NCI-H82 treated with DMSO at 0.1 percent for 48 hours (cell line): ENCODE measurements at regions not wholly inside any gene's neighbourhood (a gene's known extent, or its start where the extent isn't known, plus 50 kb on each side); places are given as distances from the start of the nearest gene placed in this dataset.
"Not testable (repeated sequence)": the region's sequence is repeated elsewhere in the genome, so short reads cannot be mapped to it uniquely, and the experiment has no call there.

ENCODE experiments used
- DNase-seq: peaks from one replicate; lab custom pipeline; 2025; ENCODE audit not compliant: unreplicated experiment; lab: John Stamatoyannopoulos, UW

DNA sequence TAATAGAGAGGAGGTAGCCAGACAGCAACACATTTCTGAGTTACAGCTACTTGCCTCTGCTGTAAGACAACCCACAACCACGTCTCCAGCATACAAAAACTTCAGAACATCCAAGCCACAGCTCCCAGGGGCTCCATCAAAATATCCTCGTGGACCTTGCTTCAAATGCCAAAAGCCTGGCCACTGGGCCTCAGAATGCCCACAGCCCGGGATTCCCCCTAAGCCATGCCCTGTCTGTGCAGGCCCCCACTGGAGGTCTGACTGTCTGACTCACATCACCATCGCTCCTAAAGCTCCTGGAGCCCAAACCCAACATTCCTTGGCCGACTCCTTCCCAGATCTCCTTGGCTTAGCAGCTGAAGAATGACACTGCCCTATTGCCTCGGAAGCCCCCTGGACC lies 186.6 kb upstream of the MAGEB16 start:
- not testable (repeated sequence) for DNase-seq

DNA sequence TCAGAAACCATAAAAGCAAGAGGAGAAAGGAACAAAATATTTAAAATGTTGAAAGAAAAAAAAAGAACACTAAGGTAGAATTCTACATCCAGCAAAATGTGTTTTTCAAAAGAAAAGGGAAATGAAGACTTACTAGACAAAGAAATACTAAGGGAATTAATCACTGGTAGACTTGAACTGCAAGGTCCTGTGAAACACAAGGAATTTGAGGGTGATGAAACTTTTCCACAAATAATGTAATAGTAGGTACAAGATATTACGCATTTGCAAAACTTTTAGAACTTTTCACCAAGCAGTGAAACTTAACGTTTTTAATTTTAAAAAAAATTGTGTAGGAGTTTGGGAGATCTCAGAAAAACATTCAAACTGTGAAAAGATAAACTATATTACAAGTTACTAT lies 180.3 kb upstream of the MAGEB16 start:
- no peak for DNase-seq

DNA sequence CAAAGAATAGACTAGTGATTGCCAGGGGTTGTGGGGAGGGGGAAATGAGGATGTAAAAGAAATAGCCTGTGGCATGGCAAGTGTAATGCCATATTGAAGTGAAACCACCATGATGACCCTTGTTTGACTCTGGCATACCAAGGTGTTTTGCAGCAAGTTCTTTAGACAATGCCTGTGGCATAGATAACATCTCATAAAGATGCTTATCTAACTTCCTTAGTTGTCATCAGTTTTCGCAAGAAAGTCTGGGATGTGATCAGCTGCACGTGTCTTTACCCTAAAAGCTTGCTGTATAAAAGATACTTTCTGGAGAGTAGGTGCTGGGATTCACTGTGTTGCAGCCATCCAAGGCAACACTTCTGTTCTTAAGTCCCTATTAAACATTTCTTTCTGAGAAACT lies 176.1 kb upstream of the MAGEB16 start:
- no peak for DNase-seq

DNA sequence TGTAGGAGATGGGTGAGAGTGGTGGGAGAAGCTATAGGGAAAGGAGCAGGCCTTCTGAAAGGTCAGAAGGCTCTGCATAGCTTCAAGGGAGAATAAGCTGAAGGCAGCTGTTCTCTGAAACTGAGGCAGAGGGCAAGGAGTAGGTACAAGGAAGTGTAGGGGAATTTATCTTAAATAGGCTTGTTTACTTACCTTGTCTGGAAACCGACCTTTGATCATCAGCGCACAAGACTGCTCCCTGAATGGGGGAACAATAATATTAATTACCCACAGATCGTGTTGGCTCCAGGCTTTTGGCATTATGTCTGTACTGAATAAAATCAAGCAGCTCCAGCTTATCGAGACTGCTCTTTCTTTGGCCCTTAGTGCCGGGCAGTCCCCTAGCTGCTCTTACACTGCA lies 175.5 kb upstream of the MAGEB16 start:
- no peak for DNase-seq

DNA sequence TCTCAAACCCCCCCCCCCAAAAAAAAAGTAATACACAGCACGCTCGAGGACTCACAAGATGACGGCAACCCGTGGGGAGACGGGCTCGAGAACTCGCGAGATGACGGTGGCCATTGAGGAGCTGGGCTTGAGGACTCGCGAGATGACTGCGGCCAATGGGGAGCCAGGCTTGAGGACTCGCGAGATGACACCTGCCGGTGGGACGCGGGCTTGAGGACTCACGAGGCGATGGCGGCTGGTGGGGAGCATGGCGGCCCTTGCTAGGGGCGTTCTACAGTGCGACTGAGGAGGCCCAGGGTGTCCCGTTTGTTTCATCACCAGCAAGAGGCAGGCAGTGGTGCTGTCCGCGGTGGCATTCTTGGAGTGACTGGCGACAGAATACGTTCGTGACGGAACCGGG lies 172.4 kb upstream of the MAGEB16 start:
- DNase-seq: no peak

DNA sequence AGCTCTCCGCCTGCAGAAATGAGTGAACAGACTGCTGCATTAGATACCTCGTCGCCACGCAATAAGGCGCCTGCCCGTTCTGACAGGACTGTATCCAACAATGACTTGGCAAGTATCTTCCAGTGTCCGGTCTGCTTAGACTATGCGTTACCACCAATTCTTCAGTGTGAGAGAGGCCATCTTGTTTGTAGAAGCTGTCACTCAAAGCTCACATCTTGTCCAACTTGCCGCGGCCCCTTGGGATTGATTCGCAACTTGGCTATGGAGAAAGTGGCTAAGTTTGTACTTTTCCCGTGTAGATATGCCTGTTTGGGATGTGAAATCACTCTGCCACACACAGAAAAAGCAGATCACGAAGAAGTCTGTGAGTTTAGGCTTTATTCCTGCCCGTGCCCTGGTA lies 172.0 kb upstream of the MAGEB16 start:
- DNase-seq: no peak

DNA sequence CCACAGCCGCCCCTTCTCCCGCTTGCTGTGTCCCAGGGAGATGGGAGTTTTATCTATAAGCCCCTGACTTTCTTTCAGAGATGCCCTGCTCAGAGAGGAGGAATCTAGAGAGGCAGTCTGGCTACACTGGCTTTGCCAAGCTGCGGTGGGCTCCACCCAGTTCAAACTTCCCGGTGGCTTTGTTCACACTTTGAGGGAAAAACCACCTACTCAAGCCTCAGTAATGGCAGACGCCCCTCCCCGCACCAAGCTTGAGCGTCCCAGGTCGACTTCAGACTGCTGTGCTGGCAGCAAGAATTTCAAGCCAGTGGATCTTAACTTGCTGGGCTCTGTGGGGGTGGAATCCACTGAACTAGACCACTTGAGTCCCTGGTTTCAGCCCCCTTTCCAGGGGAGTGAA lies 162.2 kb upstream of the MAGEB16 start:
- not testable (repeated sequence) for DNase-seq

DNA sequence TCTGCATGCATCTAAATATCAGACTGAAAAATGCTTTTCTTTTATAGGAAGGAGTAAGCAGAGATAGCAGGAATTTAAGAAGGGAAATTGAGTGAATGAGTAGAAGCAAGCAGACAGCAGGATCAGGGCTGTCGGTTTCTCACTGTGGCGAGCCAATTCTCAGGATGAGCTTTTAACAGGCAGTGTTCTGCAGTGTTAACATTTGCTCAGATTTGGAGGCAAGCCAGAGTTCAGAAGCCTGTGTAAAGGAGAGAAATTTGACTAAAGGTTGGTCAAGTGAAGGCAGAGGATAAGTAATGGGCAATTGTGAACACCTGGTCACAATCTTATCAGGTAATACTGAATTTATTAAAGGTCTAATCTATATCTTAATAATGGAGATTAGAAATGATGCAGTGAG lies 133.3 kb upstream of the MAGEB16 start:
- DNase-seq: peak; percentile 52

DNA sequence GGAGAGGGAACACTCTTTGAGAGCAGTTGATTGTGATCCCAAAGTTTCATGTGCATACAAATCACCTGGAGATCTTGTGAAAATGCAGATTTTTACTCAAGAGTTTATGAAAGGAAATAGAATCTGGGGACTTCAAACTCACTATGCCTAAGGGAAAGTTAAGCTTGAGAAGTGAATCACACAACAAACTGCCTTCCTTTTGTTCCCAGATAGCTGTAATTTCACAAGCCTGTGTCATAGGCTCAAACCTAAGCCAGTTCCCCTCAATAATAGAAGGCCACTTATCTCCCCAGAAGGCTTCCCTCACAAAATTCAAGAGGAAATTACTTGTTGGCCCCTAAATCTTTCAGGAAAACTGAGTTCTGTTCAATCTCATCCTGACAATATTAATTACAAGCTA lies 132.8 kb upstream of the MAGEB16 start:
- DNase-seq: peak; percentile 51

DNA sequence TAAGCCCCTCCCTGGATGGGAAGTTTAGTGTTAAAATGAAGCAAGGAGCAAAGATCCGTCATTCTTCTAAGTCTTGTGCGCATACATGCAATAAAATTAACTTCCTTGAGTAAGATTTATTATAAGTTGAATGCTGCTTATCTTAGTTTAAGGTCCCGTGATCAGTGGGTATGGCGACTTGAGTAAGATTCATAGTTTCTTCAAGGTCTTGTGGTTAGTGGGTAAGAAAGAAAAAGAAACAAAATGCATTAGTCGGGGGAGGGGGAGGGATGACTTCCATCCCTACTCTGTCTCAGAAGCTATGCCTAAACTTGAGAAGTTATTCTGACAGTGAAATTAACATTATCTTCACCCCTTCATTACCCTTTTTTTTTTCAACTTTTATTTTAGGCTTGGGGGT lies 127.3 kb upstream of the MAGEB16 start:
- no peak for DNase-seq

DNA sequence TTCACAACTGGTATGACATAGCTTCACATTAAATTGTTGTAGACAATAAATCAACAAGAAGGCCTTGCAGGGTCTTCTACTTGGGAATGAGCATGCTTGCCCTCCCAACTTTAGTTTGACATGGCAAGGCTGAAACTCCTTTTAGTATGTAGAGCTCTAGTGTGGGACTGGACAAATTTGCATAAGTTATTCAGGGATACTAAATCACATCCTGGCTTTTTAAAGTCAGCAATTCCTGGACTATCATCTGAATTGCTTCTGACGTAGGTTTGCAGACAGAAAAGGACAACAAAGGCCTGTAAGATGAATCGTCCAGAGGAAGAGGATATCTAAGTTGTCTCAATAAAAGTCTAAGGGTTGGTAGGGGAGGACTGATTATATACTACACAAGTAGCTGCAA lies 123.0 kb upstream of the MAGEB16 start:
- DNase-seq: no peak

DNA sequence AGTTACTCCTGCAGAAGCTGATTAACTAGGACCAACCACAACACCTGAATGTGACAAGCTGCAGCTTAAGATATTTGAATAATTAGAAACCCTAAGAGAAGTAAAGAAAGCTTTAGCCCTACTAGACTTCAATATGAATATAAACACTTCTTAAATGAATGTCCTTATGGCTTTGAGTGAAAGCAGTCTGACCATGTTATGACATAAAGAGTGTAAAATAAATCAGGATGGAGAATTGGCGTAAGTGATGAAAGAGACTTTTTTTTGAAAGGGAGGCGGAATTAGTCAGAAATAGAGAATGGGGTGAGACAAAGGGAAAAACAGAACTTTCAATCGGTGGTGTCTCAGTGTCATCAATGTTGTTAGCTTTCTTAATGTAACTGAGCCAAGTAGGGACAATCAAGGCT lies 117.2 kb upstream of the MAGEB16 start:
- no peak for DNase-seq

DNA sequence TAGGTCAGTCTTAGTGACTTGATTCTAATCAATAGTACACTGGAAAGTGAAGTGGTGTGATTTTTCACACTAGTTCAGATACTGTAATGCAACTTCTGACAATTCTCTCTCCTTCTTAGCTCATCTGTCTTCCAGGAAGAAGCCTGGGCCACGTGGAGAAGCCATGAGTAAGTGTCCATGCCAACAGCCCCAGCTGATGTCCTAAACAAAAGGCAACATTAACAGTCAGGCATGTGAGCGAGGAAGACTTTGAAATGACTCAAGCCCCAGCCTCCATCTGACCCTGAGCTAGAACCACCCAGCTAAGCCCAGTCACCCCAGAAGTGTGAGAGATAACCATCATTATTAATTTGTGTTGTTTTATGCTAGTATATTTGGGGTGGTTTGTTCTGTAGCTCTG lies 115.7 kb upstream of the MAGEB16 start:
- no peak for DNase-seq

DNA sequence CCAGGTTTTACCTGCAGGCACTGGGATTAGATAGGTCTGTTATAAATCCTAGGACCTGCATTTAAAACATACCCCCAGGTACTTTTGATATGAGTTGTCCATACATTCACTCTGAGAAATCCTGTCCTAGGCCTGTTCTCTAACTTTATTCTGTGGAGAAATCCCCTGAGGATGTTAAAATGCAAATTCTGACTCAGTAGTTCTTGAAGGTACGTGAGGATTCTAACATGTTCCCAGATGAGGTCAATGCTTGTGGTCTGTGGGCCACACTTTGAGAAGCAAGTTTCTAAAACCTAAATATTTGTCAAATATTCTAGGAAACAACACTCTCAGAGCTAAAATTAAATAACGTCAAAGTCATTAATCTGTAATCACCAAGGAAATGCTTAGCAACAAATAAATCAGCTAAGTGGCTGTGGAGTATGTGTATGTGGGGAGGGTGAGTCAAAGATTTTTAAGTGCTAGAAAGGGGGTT lies 101.3 kb upstream of the MAGEB16 start:
- DNase-seq: no peak

DNA sequence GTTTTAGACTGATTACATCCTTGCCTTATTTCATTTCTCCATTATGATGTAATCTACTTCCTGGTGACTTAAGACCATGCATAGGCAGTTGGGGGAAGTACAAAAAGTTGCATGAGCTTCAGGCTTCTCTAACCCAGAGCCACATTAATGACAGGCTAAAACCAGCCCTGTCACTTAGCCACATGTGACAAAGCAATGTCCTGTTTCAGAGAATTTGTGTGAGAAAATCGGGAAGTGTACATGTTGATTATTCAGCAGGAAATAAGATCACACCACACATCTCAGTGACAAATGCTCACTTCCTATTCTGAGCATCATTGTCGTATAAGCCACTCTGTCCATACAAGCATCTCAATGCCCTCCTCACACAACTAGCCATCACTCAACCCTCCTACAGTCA lies 98.5 kb upstream of the MAGEB16 start:
- DNase-seq: no peak

DNA sequence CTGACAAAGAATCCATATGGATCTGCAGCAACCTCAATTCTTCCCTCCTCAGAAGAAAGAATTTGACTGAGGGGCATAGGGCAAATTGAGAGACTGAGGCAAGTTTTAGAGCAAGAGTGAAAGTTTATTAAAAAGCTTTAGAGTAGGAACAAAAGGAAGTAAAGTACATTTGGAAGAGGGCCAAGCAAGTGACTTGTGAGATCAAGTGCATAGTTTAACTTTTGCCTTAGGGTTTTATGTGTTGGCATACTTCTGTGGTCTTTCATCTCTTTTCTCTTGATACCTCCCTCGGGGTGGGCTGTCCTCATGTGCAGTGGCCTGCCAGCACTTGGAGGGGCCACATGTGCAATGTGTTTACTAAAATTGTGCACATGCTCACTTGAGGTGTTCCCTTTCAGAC lies 98.0 kb upstream of the MAGEB16 start:
- no peak for DNase-seq

DNA sequence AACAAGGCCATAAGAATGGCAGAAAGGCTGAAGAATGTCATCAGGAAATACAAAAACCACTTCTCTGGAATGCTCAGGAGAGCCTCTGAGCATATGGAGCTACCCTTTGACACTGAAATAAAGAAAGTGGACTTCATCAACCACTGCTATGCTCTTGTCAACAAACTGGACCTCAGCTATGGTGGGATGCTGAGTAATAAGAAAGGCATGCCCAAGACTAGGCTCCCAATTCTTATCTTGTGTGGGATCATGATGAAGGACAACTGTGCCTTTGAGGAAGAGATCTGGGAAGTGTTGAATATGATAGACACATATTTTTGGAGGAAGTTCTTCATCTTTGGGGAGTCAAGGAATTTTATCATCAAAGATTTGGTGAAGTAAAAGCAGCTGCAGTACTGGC lies 86.9 kb upstream of the MAGEB16 start:
- no peak for DNase-seq

DNA sequence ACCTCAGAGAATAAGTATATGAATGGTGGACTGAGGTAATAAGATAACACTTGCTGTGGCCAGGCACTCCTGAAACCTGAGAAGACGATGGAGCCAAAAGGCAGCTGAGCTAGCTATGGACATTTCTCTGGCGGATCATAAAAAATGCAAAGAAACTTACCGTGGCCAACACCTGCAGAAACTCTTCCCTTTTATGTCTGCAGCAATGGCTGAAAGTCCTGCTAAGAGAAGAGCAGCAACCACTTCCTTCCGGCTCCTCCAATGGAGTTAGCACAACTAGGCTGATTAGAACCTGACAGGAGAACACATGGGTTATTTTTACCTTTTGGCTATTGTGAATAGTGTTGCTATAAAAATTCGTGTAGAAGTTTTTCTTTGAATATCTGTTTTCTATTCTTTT lies 76.0 kb upstream of the MAGEB16 start:
- DNase-seq: no peak

DNA sequence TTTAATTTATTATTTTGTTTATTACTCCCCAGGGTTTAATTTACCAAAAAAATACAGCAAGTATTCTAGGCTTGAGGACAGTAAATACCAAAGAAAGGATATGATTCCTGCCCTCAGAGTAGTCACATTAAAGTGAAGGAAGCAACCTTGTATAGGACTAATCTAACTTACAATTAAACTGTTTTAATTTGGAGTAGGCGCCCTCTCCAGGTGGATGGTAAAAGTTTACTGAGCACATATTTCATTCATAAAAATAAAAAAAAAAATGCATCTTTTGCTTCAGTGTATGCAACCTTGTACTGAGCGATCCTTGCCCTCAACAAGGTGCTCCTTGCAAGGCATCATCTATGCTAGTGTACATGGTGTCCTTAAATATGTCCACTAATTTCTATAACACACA lies 72.0 kb upstream of the MAGEB16 start:
- DNase-seq: no peak

DNA sequence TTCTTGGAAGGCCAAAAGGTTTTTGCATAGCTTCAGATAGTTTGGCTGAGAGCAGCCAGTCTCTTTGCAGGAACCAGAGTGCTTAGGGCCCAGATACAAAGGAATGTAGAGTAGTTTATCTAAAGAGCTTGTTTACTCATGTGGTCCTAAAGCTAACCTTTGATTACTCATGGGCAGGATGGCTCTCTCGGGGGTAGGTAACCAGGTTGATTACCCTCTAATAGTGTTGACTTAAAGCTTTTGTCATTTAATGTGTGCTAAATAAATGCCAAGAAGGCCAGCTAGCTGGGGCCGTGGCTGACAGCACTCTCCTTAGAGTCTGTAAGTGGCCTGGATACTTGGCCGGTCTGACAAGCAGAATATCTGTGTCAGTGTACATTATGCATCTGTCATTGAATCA lies 69.7 kb upstream of the MAGEB16 start:
- no peak for DNase-seq

DNA sequence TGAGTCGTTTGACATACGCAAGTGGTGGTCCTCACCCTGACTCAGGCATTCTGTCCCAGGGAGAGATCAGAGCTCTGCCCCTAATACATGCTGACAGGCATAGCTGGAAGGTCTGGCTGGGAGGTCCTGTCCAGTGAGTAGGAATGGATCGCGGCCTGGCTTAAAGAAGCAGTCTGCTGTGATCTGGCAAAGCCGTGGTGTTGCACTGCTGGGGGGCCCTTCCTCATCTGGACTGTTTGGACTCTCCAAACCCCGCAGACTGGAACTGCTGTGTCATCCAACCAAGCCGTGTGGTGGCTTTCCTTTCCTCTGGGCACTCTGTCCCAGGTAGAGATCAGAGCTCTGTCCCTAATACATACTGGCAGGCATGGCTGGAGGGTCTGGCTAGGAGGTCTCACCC lies 64.3 kb upstream of the MAGEB16 start:
- DNase-seq: no peak

DNA sequence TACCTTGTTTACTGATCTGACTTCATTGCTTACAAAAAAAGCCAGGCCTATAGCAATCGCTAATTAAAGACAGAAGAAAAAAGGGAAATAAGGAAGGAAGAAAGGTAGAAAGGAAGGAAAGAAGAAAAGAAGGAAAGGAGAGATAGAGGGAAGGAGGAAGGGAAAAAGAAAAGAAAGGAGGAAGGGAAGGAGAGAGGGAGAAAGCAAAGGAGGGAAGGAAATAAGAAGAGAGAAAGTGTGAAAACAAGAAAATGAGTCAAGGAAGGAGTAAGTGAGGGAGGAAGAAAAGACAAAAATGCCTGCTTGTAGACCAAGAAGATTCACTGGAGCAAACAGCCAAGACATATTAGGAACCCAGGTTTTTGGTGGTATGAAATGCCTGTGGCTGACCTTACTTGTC lies 57.0 kb upstream of the MAGEB16 start:
- DNase-seq: no peak

DNA sequence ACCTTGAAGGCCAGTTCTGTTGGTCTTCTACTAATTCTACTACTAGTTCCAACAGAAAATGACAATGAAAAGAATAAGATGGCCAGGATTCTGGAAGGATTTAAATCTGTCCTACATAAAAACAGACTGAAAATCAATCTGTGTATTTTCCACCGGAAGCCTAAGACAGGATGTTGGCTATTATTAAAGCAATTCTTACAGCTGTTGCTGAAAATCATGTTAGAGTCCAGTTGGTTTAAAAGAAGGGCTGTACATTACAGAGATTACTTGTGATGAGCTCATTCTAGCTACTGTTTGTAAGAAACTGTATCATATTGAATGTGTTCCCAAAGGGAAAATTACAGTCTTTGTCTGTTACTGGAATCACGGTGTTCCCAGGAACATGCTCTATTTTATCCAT lies 54.8 kb upstream of the MAGEB16 start:
- no peak for DNase-seq
